IPS-18c (cell line): ENCODE measurements at regions not wholly inside any gene's neighbourhood (a gene's known extent, or its start where the extent isn't known, plus 50 kb on each side); places are given as distances from the start of the nearest gene placed in this dataset.

ENCODE experiments used
- H3K4me3 ChIP-seq: 2 replicates; pipeline ENCODE4 v1.7.0; 2013; ENCODE audit warnings: low read depth, mild to moderate bottlenecking, low read length, moderate library complexity; ENCODE audit not compliant: insufficient read depth
- H3K9me3 ChIP-seq: one replicate; pipeline ENCODE4 v1.6.1; 2013; ENCODE audit warnings: mild to moderate bottlenecking, low read length, moderate library complexity; ENCODE audit not compliant: control insufficient read depth, insufficient read depth

GRCh38 chr2:128368437-128369107 is 49.9 kb upstream of the HS6ST1 start:
- no peak overlapping the region for H3K4me3 ChIP-seq
- no peaks in the 10 kb centered on the region for H3K9me3 ChIP-seq

- no peaks in the 10 kb centered on the region for H3K9me3 ChIP-seq
These were observed 50.5 kb upstream of the HS6ST1 start for GRCh38 chr2:128369108-128369555.

GRCh38 chr2:128369602-128370467 is 51.2 kb upstream of the HS6ST1 start:
- Histone ChIP-seq H3K9me3 (no peaks in the 10 kb centered on the region), H3K4me3 (no peak overlapping the region)

More at GRCh38 chr2:128369108-128369555, 50.5 kb upstream of the HS6ST1 start:
- H3K4me3 ChIP-seq: no peak overlapping the region

GRCh38 chr2:128370468-128371247 is 52.0 kb upstream of the HS6ST1 start:
- Histone ChIP-seq H3K4me3 (no peak overlapping the region), H3K9me3 (no peaks in the 10 kb centered on the region)

- Histone ChIP-seq H3K9me3 (no peaks in the 10 kb centered on the region), H3K4me3 (no peak overlapping the region)
These were observed 52.6 kb upstream of the HS6ST1 start for GRCh38 chr2:128371248-128371630.

GRCh38 chr2:128371648-128372345 is 53.1 kb upstream of the HS6ST1 start:
- Histone ChIP-seq H3K4me3 (no peak overlapping the region), H3K9me3 (no peaks in the 10 kb centered on the region)

GRCh38 chr2:128372621-128373341 is 54.1 kb upstream of the HS6ST1 start:
- H3K9me3 ChIP-seq: peaks cover 2% of the 10 kb centered on the region
- no peak overlapping the region for H3K4me3 ChIP-seq

GRCh38 chr2:128373451-128374000 is 54.9 kb upstream of the HS6ST1 start:
- Histone ChIP-seq H3K9me3 (peaks cover 2% of the 10 kb centered on the region), H3K4me3 (no peak overlapping the region)

- Histone ChIP-seq H3K4me3 (no peak overlapping the region), H3K9me3 (peaks cover 2% of the 10 kb centered on the region)
These were observed 55.5 kb upstream of the HS6ST1 start for GRCh38 chr2:128374001-128374710.

- H3K4me3 ChIP-seq: no peak overlapping the region
- peaks cover 2% of the 10 kb centered on the region for H3K9me3 ChIP-seq
These were observed 56.2 kb upstream of the HS6ST1 start for GRCh38 chr2:128374711-128375413.

GRCh38 chr2:128375454-128375853 is 56.8 kb upstream of the HS6ST1 start:
- no peak overlapping the region for H3K4me3 ChIP-seq
- peaks cover 2% of the 10 kb centered on the region for H3K9me3 ChIP-seq

- no peak overlapping the region for H3K4me3 ChIP-seq
- peaks cover 2% of the 10 kb centered on the region for H3K9me3 ChIP-seq
These were observed 57.8 kb upstream of the HS6ST1 start for GRCh38 chr2:128376241-128377041.

- no peak overlapping the region for H3K4me3 ChIP-seq
- peaks cover 2% of the 10 kb centered on the region for H3K9me3 ChIP-seq
These were observed 58.6 kb upstream of the HS6ST1 start for GRCh38 chr2:128377071-128377910.
